Spleen (tissue), 7 donors: ENCODE measurements at regions not wholly inside any gene's neighbourhood (a gene's known extent, or its start where the extent isn't known, plus 50 kb on each side); places are given as distances from the start of the nearest gene placed in this dataset.

Experiments
- CTCF ChIP-seq, 11 experiments: fragments of 200-600 bp in 7 of 11; fragments of 450-650 bp in 4 of 11; sonication (generic) in 4 of 11; IDR thresholded peaks in 8 of 11; conservative IDR thresholded peaks in 3 of 11; 1 replicate in 7 of 11; 2 replicates in 4 of 11; pipeline versions ENCODE4 v1.4.0 to v1.8.0; 2016 to 2021; ENCODE audit warnings: antibody characterized with exemption in 11 of 11, inconsistent platforms in 4 of 11, mild to moderate bottlenecking in 1 of 11
- POLR2A ChIP-seq, 3 donors: fragments of 450-650 bp; IDR thresholded peaks; one replicate each; pipeline ENCODE4 v1.5.1; 2017; ENCODE audit warnings: antibody characterized with exemption in 3 of 3, mild to moderate bottlenecking in 1 of 3
- POLR2AphosphoS5 ChIP-seq, 3 donors: sonication (generic); formaldehyde crosslinking; IDR thresholded peaks; one replicate each; pipeline ENCODE4 v1.5.1; 2017; ENCODE audit warnings: antibody characterized with exemption in 3 of 3
- donor health status: DM: no; HTN: no; CAD: no; lungs with moderate emphysema.
- donor health status: DM: no; HTN: no; CAD: no.
- donor health status: DM: no; HTN: no; CAD: no.

DNA sequence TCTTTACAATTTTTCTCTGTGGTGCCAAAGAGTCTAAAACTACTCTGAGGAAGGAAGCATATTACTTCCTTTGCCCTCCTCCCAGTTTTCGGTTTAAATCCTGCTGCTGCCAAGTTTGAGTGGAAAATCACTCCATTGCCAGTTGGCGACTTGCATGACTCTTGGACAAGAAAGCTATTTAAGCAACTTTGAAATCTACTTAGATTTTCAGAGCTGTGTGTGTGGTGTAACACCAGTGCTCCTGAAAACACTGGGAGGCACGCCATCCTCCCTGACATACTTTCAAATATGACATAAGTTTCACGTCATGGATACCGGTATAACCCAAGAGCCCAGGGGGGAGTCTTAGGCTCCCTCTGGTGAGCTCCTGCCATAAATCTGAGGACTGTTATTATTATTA is 83.5 kb upstream of the RIOK2 start:
- TF ChIP-seq CTCF (IDR thresholded peaks at IDR 0.05 in 8 of 11, conservative IDR thresholded peaks at IDR 0.05 in 3 of 11) (no peak), POLR2AphosphoS5 (IDR thresholded peaks at IDR 0.05) (no peak), POLR2A (IDR thresholded peaks at IDR 0.05) (no peak)
